ENCODE measurements at regions not wholly inside any gene's neighbourhood (a gene's known extent, or its start where the extent isn't known, plus 50 kb on each side); places are given as distances from the start of the nearest gene placed in this dataset.

DNA sequence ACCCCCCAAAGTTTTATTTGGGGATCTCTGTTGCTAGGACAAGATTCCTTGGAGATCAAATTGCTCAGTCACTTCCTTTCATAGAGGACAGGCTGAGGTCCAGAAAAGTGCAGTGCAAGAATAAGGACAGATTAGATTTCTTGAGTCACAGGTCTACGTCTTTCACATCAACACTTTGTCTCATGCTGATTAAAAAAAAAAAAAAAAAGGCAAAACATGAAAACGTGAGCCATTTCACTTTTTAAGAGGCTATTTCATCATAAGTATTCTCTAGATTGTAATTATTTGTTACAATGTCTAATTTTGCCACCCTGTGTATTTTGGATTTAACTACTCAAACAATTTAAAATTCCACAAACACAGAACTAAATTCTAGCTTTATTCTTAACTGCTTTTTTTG, 647.0 kb downstream of the TRAM1L1 start:
- H3K27ac ChIP-seq: no peak overlapping the region
- TF ChIP-seq ZFX (IDR thresholded peaks at IDR 0.05; ENCODE audit: borderline replicate concordance): no peak
- TF ChIP-seq, protein P1, sequence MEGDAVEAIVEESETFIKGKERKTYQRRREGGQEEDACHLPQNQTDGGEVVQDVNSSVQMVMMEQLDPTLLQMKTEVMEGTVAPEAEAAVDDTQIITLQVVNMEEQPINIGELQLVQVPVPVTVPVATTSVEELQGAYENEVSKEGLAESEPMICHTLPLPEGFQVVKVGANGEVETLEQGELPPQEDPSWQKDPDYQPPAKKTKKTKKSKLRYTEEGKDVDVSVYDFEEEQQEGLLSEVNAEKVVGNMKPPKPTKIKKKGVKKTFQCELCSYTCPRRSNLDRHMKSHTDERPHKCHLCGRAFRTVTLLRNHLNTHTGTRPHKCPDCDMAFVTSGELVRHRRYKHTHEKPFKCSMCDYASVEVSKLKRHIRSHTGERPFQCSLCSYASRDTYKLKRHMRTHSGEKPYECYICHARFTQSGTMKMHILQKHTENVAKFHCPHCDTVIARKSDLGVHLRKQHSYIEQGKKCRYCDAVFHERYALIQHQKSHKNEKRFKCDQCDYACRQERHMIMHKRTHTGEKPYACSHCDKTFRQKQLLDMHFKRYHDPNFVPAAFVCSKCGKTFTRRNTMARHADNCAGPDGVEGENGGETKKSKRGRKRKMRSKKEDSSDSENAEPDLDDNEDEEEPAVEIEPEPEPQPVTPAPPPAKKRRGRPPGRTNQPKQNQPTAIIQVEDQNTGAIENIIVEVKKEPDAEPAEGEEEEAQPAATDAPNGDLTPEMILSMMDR (IDR thresholded peaks at IDR 0.05): no peak

DNA sequence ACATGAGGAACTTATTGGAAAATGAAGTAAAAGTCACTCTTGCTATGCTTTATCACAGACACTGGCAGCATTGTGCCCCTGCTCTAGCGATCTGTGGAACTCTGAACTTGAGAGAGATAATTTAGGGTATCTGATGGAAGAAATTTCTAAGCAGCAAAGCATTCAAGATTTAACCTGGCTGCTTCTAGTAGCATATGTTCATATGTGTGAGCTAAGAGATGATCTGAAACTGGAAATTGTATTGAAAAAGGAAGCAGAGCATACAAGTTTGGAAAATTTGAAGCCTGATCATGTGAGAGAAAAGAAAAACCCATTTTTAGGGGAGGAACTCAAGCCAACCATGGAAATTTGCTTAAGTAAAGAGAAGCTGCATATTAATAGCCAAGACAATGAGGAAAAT, 657.7 kb downstream of the TRAM1L1 start:
- no peak overlapping the region for H3K27ac ChIP-seq
- TF ChIP-seq ZFX (IDR thresholded peaks at IDR 0.05; ENCODE audit: borderline replicate concordance): no peak
- TF ChIP-seq, protein P1 (IDR thresholded peaks at IDR 0.05): no peak

- TF ChIP-seq ZFX (IDR thresholded peaks at IDR 0.05; ENCODE audit: borderline replicate concordance): no peak
- TF ChIP-seq, protein P1 (IDR thresholded peaks at IDR 0.05): no peak
Observed at GRCh38 chr4:116413222-116413621, 672.2 kb downstream of the TRAM1L1 start.

DNA sequence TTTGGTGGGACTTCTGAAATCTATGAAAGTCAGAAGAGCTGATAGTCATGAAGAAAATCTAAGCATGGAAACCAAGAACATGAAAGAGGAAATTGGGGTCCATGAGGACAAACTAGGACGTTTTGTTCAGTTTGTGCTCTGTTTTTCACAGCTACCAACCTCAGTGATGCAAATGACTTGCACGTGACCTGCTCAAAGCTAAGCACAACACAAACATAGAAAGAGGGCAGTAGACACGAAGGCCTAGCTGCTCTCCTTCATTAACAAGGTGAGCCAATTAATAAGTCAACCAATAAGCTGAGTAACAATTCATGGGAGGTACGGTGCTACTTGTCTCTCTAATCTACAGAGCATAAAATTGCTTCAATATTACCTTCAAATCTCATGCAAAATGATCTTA, 684.1 kb downstream of the TRAM1L1 start:
- H3K27ac ChIP-seq: no peak overlapping the region
- TF ChIP-seq, protein P1 (IDR thresholded peaks at IDR 0.05): no peak
- TF ChIP-seq ZFX (IDR thresholded peaks at IDR 0.05; ENCODE audit: borderline replicate concordance): no peak

More at GRCh38 chr4:116413222-116413621, 672.2 kb downstream of the TRAM1L1 start:
- no peak overlapping the region for H3K27ac ChIP-seq

DNA sequence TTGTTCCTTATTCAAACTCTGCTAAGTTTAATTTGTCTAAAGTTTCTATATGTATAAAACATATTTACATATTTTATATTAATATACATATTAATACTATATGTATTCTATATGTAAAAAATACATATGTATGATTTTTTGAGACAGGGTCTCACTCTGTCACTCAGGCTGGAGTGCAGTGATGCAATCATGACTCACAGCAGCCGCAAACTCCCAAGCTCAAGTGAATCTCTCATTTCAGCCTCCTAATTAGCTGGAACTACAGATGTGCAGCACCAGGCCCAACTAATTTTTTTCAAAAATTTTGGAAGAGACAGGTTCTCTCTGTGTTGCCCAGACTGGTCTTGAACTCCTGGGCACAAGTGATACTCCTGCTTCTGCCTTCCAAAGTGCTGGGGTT, 684.9 kb downstream of the TRAM1L1 start:
- TF ChIP-seq ZFX (IDR thresholded peaks at IDR 0.05; ENCODE audit: borderline replicate concordance): no peak
- TF ChIP-seq, protein P1 (IDR thresholded peaks at IDR 0.05): no peak
- no peak overlapping the region for H3K27ac ChIP-seq

DNA sequence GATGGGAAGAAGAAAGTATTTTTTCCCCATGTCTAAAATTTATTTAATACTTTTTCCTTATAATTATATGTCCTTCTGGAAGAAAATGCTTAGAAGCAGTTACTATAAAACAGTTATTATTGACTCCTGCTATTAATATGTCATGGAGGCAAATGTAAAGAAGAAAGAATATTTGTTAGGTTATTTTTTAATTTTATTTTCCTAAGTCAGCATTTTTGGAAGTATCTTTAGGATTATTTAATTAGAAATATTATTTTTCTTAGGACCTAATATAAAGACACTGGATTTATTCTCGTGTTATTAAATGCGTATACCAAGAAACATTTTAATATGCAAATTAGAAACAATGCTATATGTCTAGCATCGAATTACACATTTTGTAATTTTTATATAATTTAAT, 687.7 kb downstream of the TRAM1L1 start:
- H3K27ac ChIP-seq: no peak overlapping the region
- TF ChIP-seq, protein P1 (IDR thresholded peaks at IDR 0.05): no peak
- TF ChIP-seq ZFX (IDR thresholded peaks at IDR 0.05; ENCODE audit: borderline replicate concordance): no peak

GRCh38 chr4:116397291-116397690, 688.1 kb downstream of the TRAM1L1 start:
- no peak for TF ChIP-seq ZFX (IDR thresholded peaks at IDR 0.05; ENCODE audit: borderline replicate concordance)
- TF ChIP-seq, protein P1 (IDR thresholded peaks at IDR 0.05): no peak
- H3K27ac ChIP-seq: no peak overlapping the region

Measured in 22Rv1 (cell line).